Osteoblast (primary cell): ENCODE measurements at regions not wholly inside any gene's neighbourhood (a gene's known extent, or its start where the extent isn't known, plus 50 kb on each side); places are given as distances from the start of the nearest gene placed in this dataset.

Source experiments
- DNase-seq: peaks from one replicate; pipeline ENCODE4 v3.0.0; 2011; ENCODE audit warnings: low spot score, mixed read lengths; ENCODE audit not compliant: insufficient read length; ENCODE audit errors: missing footprints
- H2AFZ ChIP-seq: 2 replicates; pipeline ENCODE4 v1.6.0; 2011; ENCODE audit warnings: mild to moderate bottlenecking, low read length
- H3K27ac ChIP-seq: 2 replicates; pipeline ENCODE4 v1.5.1; 2011; ENCODE audit warnings: mild to moderate bottlenecking, low read depth, low read length, moderate library complexity
- H3K27me3 ChIP-seq: 2 replicates; pipeline ENCODE4 v1.6.0; 2012; ENCODE audit warnings: mild to moderate bottlenecking, control low read depth, inconsistent platforms, low read length, moderate library complexity; ENCODE audit not compliant: insufficient read depth
- H3K36me3 ChIP-seq: 2 replicates; pipeline ENCODE4 v1.5.1; 2011; ENCODE audit warnings: mild to moderate bottlenecking, low read length, control low read depth, moderate library complexity; ENCODE audit not compliant: insufficient read depth
- H3K4me1 ChIP-seq: 2 replicates; pipeline ENCODE4 v1.5.1; 2011; ENCODE audit warnings: mild to moderate bottlenecking, low read length, control low read depth, moderate library complexity; ENCODE audit not compliant: insufficient read depth
- H3K4me2 ChIP-seq: 2 replicates; pipeline ENCODE4 v1.6.0; 2011; ENCODE audit warnings: mild to moderate bottlenecking, low read length; ENCODE audit not compliant: insufficient read depth
- H3K4me3 ChIP-seq: fragments of 200-600 bp; sonication (generic); 3 replicates; pipeline ENCODE4 v1.5.1; 2012; ENCODE audit warnings: mild to moderate bottlenecking, low read length, inconsistent platforms; ENCODE audit not compliant: insufficient read depth
- H3K79me2 ChIP-seq: 2 replicates; pipeline ENCODE4 v1.6.0; 2012; ENCODE audit warnings: mild to moderate bottlenecking, low read length, control low read depth, inconsistent platforms; ENCODE audit not compliant: insufficient read depth
- H3K9me3 ChIP-seq: 2 replicates; pipeline ENCODE4 v1.5.1; 2011; ENCODE audit warnings: low read depth, low read length, control low read depth
- H4K20me1 ChIP-seq: 2 replicates; pipeline ENCODE4 v1.6.0; 2012; ENCODE audit warnings: mild to moderate bottlenecking, low read length, control low read depth; ENCODE audit not compliant: insufficient read depth
- TF ChIP-seq, protein P1 (sequence below): IDR thresholded peaks from 2 replicates; pipeline ENCODE4 v1.5.1; 2011; ENCODE audit warnings: mild to moderate bottlenecking, low read depth, low read length, moderate library complexity; ENCODE audit errors: extremely low read depth

DNA sequence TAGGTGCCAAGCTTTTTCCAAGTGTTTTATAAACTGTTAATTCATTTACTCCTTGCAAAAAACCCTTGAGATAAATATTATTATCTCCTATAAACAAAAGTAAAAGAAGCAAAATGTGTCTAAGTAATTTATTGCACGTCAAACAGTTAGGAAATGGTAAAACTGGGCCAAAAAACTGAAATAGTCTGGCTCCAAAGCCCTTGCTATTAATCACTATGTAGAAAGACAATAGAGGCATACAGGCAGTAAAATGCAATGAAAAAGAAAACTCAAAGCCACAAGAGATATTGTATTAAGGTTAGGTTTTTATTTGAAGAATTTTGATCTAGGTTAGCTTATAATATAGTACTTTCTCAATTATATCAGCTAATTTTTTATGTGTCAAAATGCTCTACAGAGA, 457.7 kb downstream of the ANXA1 start:
- no peak for DNase-seq
- Histone ChIP-seq H3K36me3 (no peaks in the 10 kb centered on the region), H3K79me2 (no peaks in the 10 kb centered on the region), H3K4me1 (no peaks in the 10 kb centered on the region), H3K27ac (no peak overlapping the region), H3K27me3 (no peaks in the 10 kb centered on the region), H3K9me3 (no peaks in the 10 kb centered on the region), H2AFZ (no peak overlapping the region), H3K4me3 (no peak overlapping the region), H4K20me1 (no peaks in the 10 kb centered on the region), H3K4me2 (no peak overlapping the region)
- TF ChIP-seq, protein P1, sequence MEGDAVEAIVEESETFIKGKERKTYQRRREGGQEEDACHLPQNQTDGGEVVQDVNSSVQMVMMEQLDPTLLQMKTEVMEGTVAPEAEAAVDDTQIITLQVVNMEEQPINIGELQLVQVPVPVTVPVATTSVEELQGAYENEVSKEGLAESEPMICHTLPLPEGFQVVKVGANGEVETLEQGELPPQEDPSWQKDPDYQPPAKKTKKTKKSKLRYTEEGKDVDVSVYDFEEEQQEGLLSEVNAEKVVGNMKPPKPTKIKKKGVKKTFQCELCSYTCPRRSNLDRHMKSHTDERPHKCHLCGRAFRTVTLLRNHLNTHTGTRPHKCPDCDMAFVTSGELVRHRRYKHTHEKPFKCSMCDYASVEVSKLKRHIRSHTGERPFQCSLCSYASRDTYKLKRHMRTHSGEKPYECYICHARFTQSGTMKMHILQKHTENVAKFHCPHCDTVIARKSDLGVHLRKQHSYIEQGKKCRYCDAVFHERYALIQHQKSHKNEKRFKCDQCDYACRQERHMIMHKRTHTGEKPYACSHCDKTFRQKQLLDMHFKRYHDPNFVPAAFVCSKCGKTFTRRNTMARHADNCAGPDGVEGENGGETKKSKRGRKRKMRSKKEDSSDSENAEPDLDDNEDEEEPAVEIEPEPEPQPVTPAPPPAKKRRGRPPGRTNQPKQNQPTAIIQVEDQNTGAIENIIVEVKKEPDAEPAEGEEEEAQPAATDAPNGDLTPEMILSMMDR, result no peak

DNA sequence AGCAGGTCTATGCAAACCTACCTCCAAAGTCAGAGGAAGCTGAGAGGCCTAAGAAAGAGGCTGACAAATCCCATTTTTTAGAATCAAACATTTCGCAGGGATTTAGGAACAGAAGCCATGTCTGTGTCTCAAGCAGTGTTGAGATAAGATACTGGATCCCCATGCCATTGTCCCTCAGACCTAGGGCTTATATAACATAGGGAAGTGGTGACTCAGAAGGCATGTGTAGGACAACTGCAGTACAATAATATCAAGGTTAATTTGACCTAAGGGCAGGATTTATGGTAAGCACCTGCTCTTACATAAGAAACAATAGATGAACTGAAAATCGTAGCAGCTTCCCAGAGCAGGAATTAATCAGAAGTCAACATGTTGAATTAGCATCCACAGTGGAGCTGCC, 459.4 kb downstream of the ANXA1 start:
- H3K79me2 ChIP-seq, result no peaks in the 10 kb centered on the region
- no peak overlapping the region for H3K4me3 ChIP-seq
- no peak overlapping the region for H3K4me2 ChIP-seq
- no peak overlapping the region for H2AFZ ChIP-seq
- H3K9me3 ChIP-seq, result no peaks in the 10 kb centered on the region
- H3K4me1 ChIP-seq, result no peaks in the 10 kb centered on the region
- H4K20me1 ChIP-seq, result no peaks in the 10 kb centered on the region
- H3K27ac ChIP-seq, result no peak overlapping the region
- no peaks in the 10 kb centered on the region for H3K36me3 ChIP-seq
- TF ChIP-seq, protein P1, result no peak
- DNase-seq, result no peak
- H3K27me3 ChIP-seq, result no peaks in the 10 kb centered on the region

DNA sequence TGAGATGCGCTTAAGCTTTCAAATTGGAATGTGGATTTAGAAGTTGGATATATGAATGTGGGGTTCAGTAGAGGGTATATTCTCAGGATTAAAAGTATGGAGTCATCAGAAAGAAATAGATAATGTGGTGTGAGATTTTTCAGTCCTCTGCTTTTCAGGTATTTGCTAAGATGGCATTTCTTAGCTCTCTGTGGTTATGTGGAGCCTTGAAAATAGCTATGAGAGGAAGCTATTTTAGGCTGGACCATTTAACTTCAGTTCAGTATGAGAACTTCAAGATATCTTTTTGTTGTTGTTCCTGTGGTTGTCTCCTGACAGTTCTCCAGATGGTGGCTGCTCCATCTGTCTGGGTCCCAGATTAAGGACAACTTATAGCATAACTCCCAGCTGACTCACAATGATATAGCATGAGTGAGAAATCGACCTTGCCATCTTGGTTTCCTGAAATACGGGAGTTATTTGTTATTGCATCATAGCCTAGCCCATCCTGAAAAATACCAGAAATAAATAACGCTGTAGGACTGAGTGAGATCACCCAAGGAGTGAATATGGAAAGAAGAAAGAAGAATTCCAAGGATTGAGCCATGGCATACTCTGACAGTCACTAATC, 461.5 kb downstream of the ANXA1 start:
- H2AFZ ChIP-seq, result no peak overlapping the region
- H3K9me3 ChIP-seq, result no peaks in the 10 kb centered on the region
- no peak for DNase-seq
- H3K36me3 ChIP-seq, result no peaks in the 10 kb centered on the region
- no peaks in the 10 kb centered on the region for H3K79me2 ChIP-seq
- TF ChIP-seq, protein P1, result no peak
- no peaks in the 10 kb centered on the region for H3K4me1 ChIP-seq
- H3K4me2 ChIP-seq, result no peak overlapping the region
- no peaks in the 10 kb centered on the region for H3K27me3 ChIP-seq
- no peak overlapping the region for H3K4me3 ChIP-seq
- H4K20me1 ChIP-seq, result no peaks in the 10 kb centered on the region
- no peak overlapping the region for H3K27ac ChIP-seq

DNA sequence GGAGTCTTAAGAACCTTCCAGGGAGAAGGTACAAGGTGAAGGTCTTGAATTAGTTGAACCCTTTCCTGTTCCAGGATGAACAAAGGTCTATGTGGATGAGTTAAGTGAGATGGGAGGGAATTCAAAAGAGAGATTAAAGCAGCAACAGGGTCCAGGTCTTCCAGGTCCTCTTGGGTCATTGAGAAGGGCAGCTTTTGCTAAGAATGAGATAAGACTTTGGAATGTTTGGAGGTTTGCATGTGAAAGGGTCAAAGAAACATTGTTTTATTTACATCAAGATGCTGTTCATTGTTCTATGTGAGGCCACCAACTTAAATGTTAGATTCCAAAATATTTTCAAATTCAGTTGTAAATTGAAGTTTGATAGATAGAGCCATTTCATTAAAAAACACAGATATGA, 463.9 kb downstream of the ANXA1 start:
- Histone ChIP-seq H3K4me3 (no peak overlapping the region), H3K36me3 (no peaks in the 10 kb centered on the region), H3K4me2 (no peak overlapping the region), H4K20me1 (no peaks in the 10 kb centered on the region), H2AFZ (no peak overlapping the region), H3K9me3 (no peaks in the 10 kb centered on the region), H3K27me3 (no peaks in the 10 kb centered on the region), H3K4me1 (no peaks in the 10 kb centered on the region), H3K27ac (no peak overlapping the region), H3K79me2 (no peaks in the 10 kb centered on the region)
- TF ChIP-seq, protein P1, result no peak
- no peak for DNase-seq
